ENCODE measurements at regions not wholly inside any gene's neighbourhood (a gene's known extent, or its start where the extent isn't known, plus 50 kb on each side); places are given as distances from the start of the nearest gene placed in this dataset.

DNA sequence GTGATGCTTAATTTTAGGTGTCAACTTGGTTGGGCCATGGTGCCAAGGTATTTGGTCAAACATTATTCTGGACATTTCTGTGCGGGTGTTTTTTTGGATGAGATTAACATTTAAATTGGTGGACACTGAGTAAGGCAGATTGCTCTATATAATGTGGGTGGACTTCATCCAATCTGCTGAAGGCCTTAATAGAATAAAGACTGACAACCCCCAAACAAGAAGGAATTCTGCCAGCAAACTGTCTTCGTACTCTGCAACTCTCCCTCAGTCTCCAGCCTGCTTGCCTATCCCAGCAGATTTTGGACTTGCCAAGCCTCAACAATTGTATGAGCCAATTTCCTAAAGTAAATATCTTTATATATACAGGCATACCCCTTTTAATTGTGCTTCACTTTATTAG is 850.1 kb downstream of the TBC1D32 start:
- intact Hi-C loops (cut with micrococcal nuclease), result no loop called here
- ChIA-PET CTCF (no interaction called here), POLR2A (no interaction called here)
- H3K4me3 Mint-ChIP-seq (ENCODE audit: unreplicated experiment), result no peak overlapping the region
- no peaks in the 10 kb centered on the region for H3K27me3 Mint-ChIP-seq (ENCODE audit: insufficient read depth, unreplicated experiment)
- no peak for TF ChIP-seq CTCF (IDR thresholded peaks at IDR 0.05; ENCODE audit: unreplicated experiment)
- no peaks in the 10 kb centered on the region for H3K4me1 Mint-ChIP-seq (ENCODE audit: insufficient read depth, unreplicated experiment)
- peaks cover 5% of the 10 kb centered on the region for H3K9me3 Mint-ChIP-seq (ENCODE audit: unreplicated experiment)
- no peaks in the 10 kb centered on the region for H3K36me3 Mint-ChIP-seq (ENCODE audit: insufficient read depth, unreplicated experiment)
- no peak for DNase-seq (ENCODE audit: unreplicated experiment)
- no TSS peak for BruUV-seq (replicated peaks)
- H3K27ac Mint-ChIP-seq (ENCODE audit: low read depth, unreplicated experiment), result no peak overlapping the region

- Mint-ChIP-seq H3K9me3 (ENCODE audit: unreplicated experiment) (peaks cover 19% of the 10 kb centered on the region), H3K36me3 (ENCODE audit: insufficient read depth, unreplicated experiment) (no peaks in the 10 kb centered on the region), H3K4me1 (ENCODE audit: insufficient read depth, unreplicated experiment) (no peaks in the 10 kb centered on the region), H3K27ac (ENCODE audit: low read depth, unreplicated experiment) (no peak overlapping the region), H3K4me3 (ENCODE audit: unreplicated experiment) (no peak overlapping the region), H3K27me3 (ENCODE audit: insufficient read depth, unreplicated experiment) (no peaks in the 10 kb centered on the region)
- CTCF ChIA-PET, result no interaction called here
- no peak for TF ChIP-seq CTCF (IDR thresholded peaks at IDR 0.05; ENCODE audit: unreplicated experiment)
- intact Hi-C loops (cut with micrococcal nuclease), result no loop called here
- POLR2A ChIA-PET, result interaction anchor here (0.6 kb wide), 1 partner anchor 591 kb away, joined by 3 read pairs; no protein-coding TSS in a partner anchor
- DNase-seq (ENCODE audit: unreplicated experiment), result no peak
- BruUV-seq (replicated peaks), result no TSS peak
These were observed 855.6 kb downstream of the TBC1D32 start for GRCh38 chr6:120478650-120479049.

GRCh38 chr6:120473804-120474203 is 860.5 kb downstream of the TBC1D32 start:
- CTCF ChIA-PET, result interaction anchor here (0.8 kb wide), 1 partner anchor 32 kb away, joined by 3 read pairs; no protein-coding TSS in a partner anchor
- H3K27ac Mint-ChIP-seq (ENCODE audit: low read depth, unreplicated experiment), result no peak overlapping the region

DNA sequence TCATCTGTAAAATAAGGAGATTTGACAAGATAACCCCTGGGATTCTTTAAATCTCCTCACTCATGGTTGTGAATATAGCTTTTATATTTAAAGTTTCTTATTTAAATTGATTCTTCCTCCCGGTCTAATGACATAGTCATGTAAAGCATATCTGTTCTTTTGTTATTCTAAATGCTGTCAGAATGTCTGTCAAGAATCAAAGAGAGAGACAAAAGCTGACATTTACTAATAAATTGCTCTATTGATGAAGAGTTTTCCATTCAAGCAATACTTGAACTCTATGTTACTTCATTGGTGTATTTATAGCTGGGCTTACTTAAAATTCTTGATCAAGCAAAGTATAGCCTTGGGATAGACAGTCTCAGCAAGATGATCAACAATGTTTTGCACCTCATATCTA is 865.8 kb downstream of the TBC1D32 start:
- BruUV-seq (replicated peaks), result no TSS peak
- intact Hi-C loops (cut with micrococcal nuclease), result no loop called here
- Mint-ChIP-seq H3K27ac (ENCODE audit: low read depth, unreplicated experiment) (no peak overlapping the region), H3K27me3 (ENCODE audit: insufficient read depth, unreplicated experiment) (no peaks in the 10 kb centered on the region), H3K9me3 (ENCODE audit: unreplicated experiment) (peaks cover 12% of the 10 kb centered on the region), H3K4me3 (ENCODE audit: unreplicated experiment) (no peak overlapping the region), H3K36me3 (ENCODE audit: insufficient read depth, unreplicated experiment) (no peaks in the 10 kb centered on the region), H3K4me1 (ENCODE audit: insufficient read depth, unreplicated experiment) (no peaks in the 10 kb centered on the region)
- no peak for TF ChIP-seq CTCF (IDR thresholded peaks at IDR 0.05; ENCODE audit: unreplicated experiment)
- DNase-seq (ENCODE audit: unreplicated experiment), result no peak
- ChIA-PET CTCF (interaction anchor here (0.6 kb wide), 1 partner anchor 498 kb away, joined by 3 read pairs; no protein-coding TSS in a partner anchor), POLR2A (no interaction called here)

More at GRCh38 chr6:120473804-120474203, 860.5 kb downstream of the TBC1D32 start:
- no peaks in the 10 kb centered on the region for H3K27me3 Mint-ChIP-seq (ENCODE audit: insufficient read depth, unreplicated experiment)
- H3K4me3 Mint-ChIP-seq (ENCODE audit: unreplicated experiment), result no peak overlapping the region
- H3K4me1 Mint-ChIP-seq (ENCODE audit: insufficient read depth, unreplicated experiment), result no peaks in the 10 kb centered on the region
- TF ChIP-seq CTCF (IDR thresholded peaks at IDR 0.05; ENCODE audit: unreplicated experiment), result no peak
- no peak for DNase-seq (ENCODE audit: unreplicated experiment)
- no TSS peak for BruUV-seq (replicated peaks)
- POLR2A ChIA-PET, result no interaction called here
- H3K9me3 Mint-ChIP-seq (ENCODE audit: unreplicated experiment), result peaks cover 11% of the 10 kb centered on the region
- intact Hi-C loops (cut with micrococcal nuclease), result no loop called here
- H3K36me3 Mint-ChIP-seq (ENCODE audit: insufficient read depth, unreplicated experiment), result no peaks in the 10 kb centered on the region
